HepG2 (cell line): ENCODE measurements at regions not wholly inside any gene's neighbourhood (a gene's known extent, or its start where the extent isn't known, plus 50 kb on each side); places are given as distances from the start of the nearest gene placed in this dataset.

ENCODE experiments used
- CENPX ChIP-seq: sonication (generic); formaldehyde crosslinking; IDR thresholded peaks from 2 replicates; pipeline ENCODE4 v1.9.0; 2021; ENCODE audit warnings: mild to moderate bottlenecking, missing genetic modification reagents, moderate library complexity
- KMT2B ChIP-seq: IDR thresholded peaks from 2 replicates; pipeline ENCODE4 v1.6.1; 2016; ENCODE audit warnings: missing genetic modification reagents, missing compliant biosample characterization
- MIER3 ChIP-seq: IDR thresholded peaks from 2 replicates; pipeline ENCODE4 v1.6.1; 2016; ENCODE audit warnings: missing compliant biosample characterization, borderline replicate concordance
- PHB2 ChIP-seq: fragments of 450-650 bp; IDR thresholded peaks from 2 replicates; pipeline ENCODE4 v1.6.1; 2018; ENCODE audit not compliant: partially characterized antibody
- POGZ ChIP-seq: sonication (generic); formaldehyde crosslinking; IDR thresholded peaks from 2 replicates; pipeline ENCODE4 v1.4.0; 2020; ENCODE audit warnings: mild to moderate bottlenecking, missing genetic modification reagents
- POLR2A ChIP-seq, 2 experiments: IDR thresholded peaks; 2 replicates each; pipeline ENCODE4 v1.6.1; 2011; ENCODE audit warnings: low read depth in 2 of 2, low read length in 2 of 2, mild to moderate bottlenecking in 1 of 2, moderate library complexity in 1 of 2; ENCODE audit not compliant: insufficient read depth in 1 of 2
- SAP130 ChIP-seq: IDR thresholded peaks from 2 replicates; pipeline ENCODE4 v1.6.1; 2016; ENCODE audit warnings: low read depth
- SATB2 ChIP-seq: sonication (generic); formaldehyde crosslinking; IDR thresholded peaks from 2 replicates; pipeline ENCODE4 v1.5.0; 2020; ENCODE audit warnings: missing genetic modification reagents
- SNAI1 ChIP-seq: sonication (generic); formaldehyde crosslinking; IDR thresholded peaks from 2 replicates; pipeline ENCODE4 v1.5.0; 2020; ENCODE audit warnings: mild to moderate bottlenecking, missing genetic modification reagents, borderline replicate concordance
- SP1 ChIP-seq, 2 experiments: fragments of 450-650 bp in 1 of 2; sonication (generic) in 1 of 2; formaldehyde crosslinking in 1 of 2; IDR thresholded peaks; 2 replicates each; pipeline versions ENCODE4 v1.4.0 to v1.6.1; 2016 to 2020; ENCODE audit warnings: missing genetic modification reagents in 1 of 2
- TAF1 ChIP-seq: sonication (generic); formaldehyde crosslinking; IDR thresholded peaks from 2 replicates; pipeline ENCODE4 v1.4.0; 2020; ENCODE audit warnings: missing genetic modification reagents
- TBP ChIP-seq: sonication (generic); formaldehyde crosslinking; IDR thresholded peaks from 2 replicates; pipeline ENCODE4 v1.5.0; 2020; ENCODE audit warnings: missing genetic modification reagents
- TEAD3 ChIP-seq: optimal IDR thresholded peaks from 2 replicates; pipeline ENCODE3; 2016; ENCODE audit warnings: borderline replicate concordance
- ZBTB26 ChIP-seq: IDR thresholded peaks from 2 replicates; pipeline ENCODE4 v1.6.1; 2016; ENCODE audit warnings: missing compliant biosample characterization, missing genetic modification reagents, borderline replicate concordance
- ZMYM3 ChIP-seq: sonication (generic); formaldehyde crosslinking; IDR thresholded peaks from 2 replicates; pipeline ENCODE4 v1.5.1; 2020; ENCODE audit warnings: mild to moderate bottlenecking, missing genetic modification reagents
- ZNF567 ChIP-seq: sonication (generic); formaldehyde crosslinking; IDR thresholded peaks from 2 replicates; pipeline ENCODE4 v1.8.1; 2023; ENCODE audit warnings: mild to moderate bottlenecking, missing genetic modification reagents, borderline replicate concordance
- ZNF644 ChIP-seq: IDR thresholded peaks from 2 replicates; pipeline ENCODE4 v1.6.1; 2016; ENCODE audit warnings: low read depth
- TF ChIP-seq, protein P1 (sequence below), 2 experiments: IDR thresholded peaks; 2 replicates each; pipeline ENCODE4 v1.6.1; 2011 to 2012; ENCODE audit warnings: low read length in 2 of 2, borderline replicate concordance in 1 of 2, low read depth in 1 of 2, mild to moderate bottlenecking in 1 of 2, moderate library complexity in 1 of 2
- TF ChIP-seq, protein P2 (sequence below): sonication (generic); formaldehyde crosslinking; IDR thresholded peaks from 2 replicates; pipeline ENCODE4 v1.4.0; 2020; ENCODE audit warnings: missing genetic modification reagents, mild to moderate bottlenecking, borderline replicate concordance

DNA sequence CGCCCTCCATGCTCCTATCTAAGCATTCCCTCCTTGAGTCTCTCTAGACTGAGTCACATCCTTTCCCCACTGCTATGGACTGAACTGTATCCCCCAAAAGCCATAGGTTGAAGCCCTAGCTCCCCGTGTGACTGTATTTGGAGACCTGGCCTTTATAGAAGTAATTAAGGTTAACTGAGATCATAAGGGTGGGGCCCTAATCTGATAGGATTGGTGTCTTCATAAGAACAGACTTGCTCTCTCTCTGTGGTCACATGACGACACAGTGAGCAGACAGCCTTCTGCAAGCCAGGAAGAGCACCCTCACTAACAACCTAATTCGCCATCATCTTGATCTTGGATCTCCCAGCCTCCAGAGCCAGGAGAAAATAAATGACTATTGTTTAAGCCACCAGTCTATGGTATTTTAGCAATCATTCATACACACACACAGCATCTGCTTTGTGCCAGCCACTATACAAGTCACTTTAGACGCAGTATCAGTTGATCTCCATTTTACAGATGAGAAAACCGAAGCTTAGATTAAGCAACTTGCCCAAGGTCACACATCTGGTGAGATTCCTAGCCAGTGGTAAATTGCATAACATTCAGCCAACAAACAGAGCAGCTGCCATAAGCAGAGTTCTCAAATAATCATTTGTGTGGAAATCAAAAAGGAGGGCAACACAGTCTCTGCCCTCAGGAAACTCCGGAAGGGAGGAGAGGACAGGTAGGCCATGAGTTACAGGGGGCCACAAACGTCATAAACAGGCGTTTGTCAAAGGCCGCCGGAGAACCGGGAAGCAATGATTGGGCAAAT is 66.3 kb upstream of the HES1 start (continued):
- TF ChIP-seq, protein P1, sequence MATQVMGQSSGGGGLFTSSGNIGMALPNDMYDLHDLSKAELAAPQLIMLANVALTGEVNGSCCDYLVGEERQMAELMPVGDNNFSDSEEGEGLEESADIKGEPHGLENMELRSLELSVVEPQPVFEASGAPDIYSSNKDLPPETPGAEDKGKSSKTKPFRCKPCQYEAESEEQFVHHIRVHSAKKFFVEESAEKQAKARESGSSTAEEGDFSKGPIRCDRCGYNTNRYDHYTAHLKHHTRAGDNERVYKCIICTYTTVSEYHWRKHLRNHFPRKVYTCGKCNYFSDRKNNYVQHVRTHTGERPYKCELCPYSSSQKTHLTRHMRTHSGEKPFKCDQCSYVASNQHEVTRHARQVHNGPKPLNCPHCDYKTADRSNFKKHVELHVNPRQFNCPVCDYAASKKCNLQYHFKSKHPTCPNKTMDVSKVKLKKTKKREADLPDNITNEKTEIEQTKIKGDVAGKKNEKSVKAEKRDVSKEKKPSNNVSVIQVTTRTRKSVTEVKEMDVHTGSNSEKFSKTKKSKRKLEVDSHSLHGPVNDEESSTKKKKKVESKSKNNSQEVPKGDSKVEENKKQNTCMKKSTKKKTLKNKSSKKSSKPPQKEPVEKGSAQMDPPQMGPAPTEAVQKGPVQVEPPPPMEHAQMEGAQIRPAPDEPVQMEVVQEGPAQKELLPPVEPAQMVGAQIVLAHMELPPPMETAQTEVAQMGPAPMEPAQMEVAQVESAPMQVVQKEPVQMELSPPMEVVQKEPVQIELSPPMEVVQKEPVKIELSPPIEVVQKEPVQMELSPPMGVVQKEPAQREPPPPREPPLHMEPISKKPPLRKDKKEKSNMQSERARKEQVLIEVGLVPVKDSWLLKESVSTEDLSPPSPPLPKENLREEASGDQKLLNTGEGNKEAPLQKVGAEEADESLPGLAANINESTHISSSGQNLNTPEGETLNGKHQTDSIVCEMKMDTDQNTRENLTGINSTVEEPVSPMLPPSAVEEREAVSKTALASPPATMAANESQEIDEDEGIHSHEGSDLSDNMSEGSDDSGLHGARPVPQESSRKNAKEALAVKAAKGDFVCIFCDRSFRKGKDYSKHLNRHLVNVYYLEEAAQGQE (IDR thresholded peaks at IDR 0.05; ENCODE audit: borderline replicate concordance in 1 of 2, low read depth in 1 of 2, low read length in 2 of 2): no peak
- TF ChIP-seq TBP: no peak
- peak; percentile 47; the same call in 1 of the 2 replicates for TF ChIP-seq SAP130 (CRISPR knock-in tag)
- no peak for TF ChIP-seq SNAI1
- TF ChIP-seq TEAD3: peak; percentile 26
- TF ChIP-seq MIER3: peak; percentile 23; the same call in 1 of the 2 replicates
- TF ChIP-seq ZNF567: no peak
- no peak for TF ChIP-seq TAF1 (CRISPR knock-in tag)
- TF ChIP-seq ZBTB26 (CRISPR knock-in tag): no peak
- TF ChIP-seq, protein P2, sequence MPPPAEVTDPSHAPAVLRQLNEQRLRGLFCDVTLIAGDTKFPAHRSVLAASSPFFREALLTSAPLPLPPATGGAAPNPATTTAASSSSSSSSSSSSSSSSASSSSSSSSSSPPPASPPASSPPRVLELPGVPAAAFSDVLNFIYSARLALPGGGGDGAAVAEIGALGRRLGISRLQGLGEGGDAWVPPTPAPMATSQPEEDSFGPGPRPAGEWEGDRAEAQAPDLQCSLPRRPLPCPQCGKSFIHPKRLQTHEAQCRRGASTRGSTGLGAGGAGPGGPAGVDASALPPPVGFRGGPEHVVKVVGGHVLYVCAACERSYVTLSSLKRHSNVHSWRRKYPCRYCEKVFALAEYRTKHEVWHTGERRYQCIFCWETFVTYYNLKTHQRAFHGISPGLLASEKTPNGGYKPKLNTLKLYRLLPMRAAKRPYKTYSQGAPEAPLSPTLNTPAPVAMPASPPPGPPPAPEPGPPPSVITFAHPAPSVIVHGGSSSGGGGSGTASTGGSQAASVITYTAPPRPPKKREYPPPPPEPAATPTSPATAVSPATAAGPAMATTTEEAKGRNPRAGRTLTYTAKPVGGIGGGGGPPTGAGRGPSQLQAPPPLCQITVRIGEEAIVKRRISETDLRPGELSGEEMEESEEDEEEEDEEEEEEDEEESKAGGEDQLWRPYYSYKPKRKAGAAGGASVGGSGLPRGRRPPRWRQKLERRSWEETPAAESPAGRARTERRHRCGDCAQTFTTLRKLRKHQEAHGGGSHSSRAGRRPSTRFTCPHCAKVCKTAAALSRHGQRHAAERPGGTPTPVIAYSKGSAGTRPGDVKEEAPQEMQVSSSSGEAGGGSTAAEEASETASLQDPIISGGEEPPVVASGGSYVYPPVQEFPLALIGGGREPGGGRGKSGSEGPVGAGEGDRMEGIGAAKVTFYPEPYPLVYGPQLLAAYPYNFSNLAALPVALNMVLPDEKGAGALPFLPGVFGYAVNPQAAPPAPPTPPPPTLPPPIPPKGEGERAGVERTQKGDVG: no peak
- TF ChIP-seq SATB2 (CRISPR knock-in tag): no peak
- no peak for TF ChIP-seq SP1 (IDR thresholded peaks at IDR 0.05)
- TF ChIP-seq SP1 (CRISPR knock-in tag; IDR thresholded peaks at IDR 0.05): no peak
- peak; percentile 56; the same call in 1 of the 2 replicates for TF ChIP-seq ZNF644 (CRISPR knock-in tag)
- TF ChIP-seq PHB2: no peak
- TF ChIP-seq CENPX: no peak
- no peak for TF ChIP-seq KMT2B (CRISPR knock-in tag)
- TF ChIP-seq ZMYM3: peak; percentile 75
- TF ChIP-seq POLR2A (IDR thresholded peaks at IDR 0.05; ENCODE audit: insufficient read depth in 1 of 2, low read depth in 2 of 2, low read length in 2 of 2): no peak
- TF ChIP-seq POGZ: no peak
